Neural crest cell (in vitro differentiated cells): ENCODE measurements at regions not wholly inside any gene's neighbourhood (a gene's known extent, or its start where the extent isn't known, plus 50 kb on each side); places are given as distances from the start of the nearest gene placed in this dataset.

ENCODE experiments used
- DNase-seq: peaks from one replicate; pipeline ENCODE4 v3.0.0; 2021; ENCODE audit warnings: low read depth, mixed read lengths, low spot score
- H3K27ac Mint-ChIP-seq: one replicate; pipeline ENCODE4 v1.8.0; 2021; ENCODE audit warnings: mild to moderate bottlenecking, mixed read lengths; ENCODE audit not compliant: unreplicated experiment
- H3K27me3 Mint-ChIP-seq: 2 replicates; pipeline ENCODE4 v1.8.0; 2021; ENCODE audit warnings: low read depth, mild to moderate bottlenecking, mixed read lengths
- H3K36me3 Mint-ChIP-seq: 2 replicates; pipeline ENCODE4 v1.8.0; 2021; ENCODE audit warnings: low read depth, mild to moderate bottlenecking, mixed read lengths
- H3K4me1 Mint-ChIP-seq: 2 replicates; pipeline ENCODE4 v1.8.0; 2021; ENCODE audit warnings: mixed read lengths
- H3K4me3 Mint-ChIP-seq: one replicate; pipeline ENCODE4 v1.8.0; 2021; ENCODE audit warnings: mild to moderate bottlenecking, mixed read lengths
- H3K9me3 Mint-ChIP-seq: 2 replicates; pipeline ENCODE4 v1.8.0; 2021; ENCODE audit warnings: mixed read lengths
- CTCF ChIP-seq: fragments of 200-600 bp; sonication (generic); conservative IDR thresholded peaks from 2 replicates; pipeline ENCODE4 v1.5.0; 2021; ENCODE audit warnings: antibody characterized with exemption, mild to moderate bottlenecking

GRCh38 chr18:22668496-22668895 lies 250.8 kb upstream of the CTAGE1 start:
- Mint-ChIP-seq H3K4me3 (no peak overlapping the region), H3K27me3 (peaks cover 3% of the 10 kb centered on the region)
- no peak for DNase-seq

GRCh38 chr18:22670914-22671313 lies 253.2 kb upstream of the CTAGE1 start:
- H3K4me3 Mint-ChIP-seq = no peak overlapping the region
- H3K36me3 Mint-ChIP-seq = no peaks in the 10 kb centered on the region
- H3K27ac Mint-ChIP-seq = no peak overlapping the region
- no peaks in the 10 kb centered on the region for H3K4me1 Mint-ChIP-seq
- TF ChIP-seq CTCF = no peak
- H3K9me3 Mint-ChIP-seq = peaks cover 2% of the 10 kb centered on the region
- peaks cover 3% of the 10 kb centered on the region for H3K27me3 Mint-ChIP-seq
- no peak for DNase-seq

More at GRCh38 chr18:22668496-22668895, 250.8 kb upstream of the CTAGE1 start:
- no peak for TF ChIP-seq CTCF
- Mint-ChIP-seq H3K36me3 (peaks cover 12% of the 10 kb centered on the region), H3K9me3 (peaks cover 16% of the 10 kb centered on the region), H3K27ac (no peak overlapping the region), H3K4me1 (no peaks in the 10 kb centered on the region)

GRCh38 chr18:22673182-22673862 lies 255.6 kb upstream of the CTAGE1 start:
- Mint-ChIP-seq H3K4me1 (no peaks in the 10 kb centered on the region), H3K27ac (no peak overlapping the region), H3K9me3 (no peaks in the 10 kb centered on the region), H3K4me3 (no peak overlapping the region), H3K36me3 (no peaks in the 10 kb centered on the region), H3K27me3 (peaks cover 9% of the 10 kb centered on the region)
- no peak for TF ChIP-seq CTCF
- no peak for DNase-seq

GRCh38 chr18:22674272-22674671 lies 256.6 kb upstream of the CTAGE1 start:
- no peak overlapping the region for H3K27ac Mint-ChIP-seq
- no peaks in the 10 kb centered on the region for H3K9me3 Mint-ChIP-seq

GRCh38 chr18:22675006-22675405 lies 257.3 kb upstream of the CTAGE1 start:
- peaks cover 12% of the 10 kb centered on the region for H3K27me3 Mint-ChIP-seq
- H3K4me1 Mint-ChIP-seq = no peaks in the 10 kb centered on the region
- DNase-seq = no peak
- H3K27ac Mint-ChIP-seq = no peak overlapping the region
- no peak overlapping the region for H3K4me3 Mint-ChIP-seq
- H3K9me3 Mint-ChIP-seq = no peaks in the 10 kb centered on the region
- TF ChIP-seq CTCF = no peak
- H3K36me3 Mint-ChIP-seq = no peaks in the 10 kb centered on the region

More at GRCh38 chr18:22674272-22674671, 256.6 kb upstream of the CTAGE1 start:
- H3K36me3 Mint-ChIP-seq = no peaks in the 10 kb centered on the region
- H3K27me3 Mint-ChIP-seq = peaks cover 10% of the 10 kb centered on the region
- TF ChIP-seq CTCF = no peak
- no peak overlapping the region for H3K4me3 Mint-ChIP-seq
- no peaks in the 10 kb centered on the region for H3K4me1 Mint-ChIP-seq
- no peak for DNase-seq
